Small intestine (tissue), 7 donors: ENCODE measurements at regions not wholly inside any gene's neighbourhood (a gene's known extent, or its start where the extent isn't known, plus 50 kb on each side); places are given as distances from the start of the nearest gene placed in this dataset.

Experiments
- DNase-seq, 2 donors: peaks; one replicate each; pipeline versions ENCODE4 v3.0.0 to v3.0.0-alpha.2; 2013
- FAIRE-seq: peaks from 2 replicates; lab custom pipeline; 2012; peaks lifted over from hg19 to GRCh38; lab: Jason Lieb, UNC
- H3K27ac ChIP-seq, 3 donors: one replicate each; pipeline ENCODE4 v1.5.1; 2013; ENCODE audit warnings: low read length in 2 of 3, mild to moderate bottlenecking in 2 of 3, control low read depth in 1 of 3, inconsistent platforms in 1 of 3, low read depth in 1 of 3, moderate library complexity in 1 of 3
- H3K27me3 ChIP-seq, 3 donors: one replicate each; pipeline ENCODE4 v1.6.1; 2013; ENCODE audit warnings: low read length in 3 of 3, inconsistent platforms in 1 of 3; ENCODE audit not compliant: control insufficient read depth in 3 of 3, insufficient read depth in 3 of 3
- H3K36me3 ChIP-seq, 3 donors: one replicate each; pipeline ENCODE4 v1.6.1; 2013; ENCODE audit warnings: low read length in 3 of 3, inconsistent platforms in 1 of 3, low read depth in 1 of 3, mild to moderate bottlenecking in 1 of 3, moderate library complexity in 1 of 3; ENCODE audit not compliant: control insufficient read depth in 3 of 3, insufficient read depth in 2 of 3
- H3K4me1 ChIP-seq, 3 donors: one replicate each; pipeline ENCODE4 v1.6.1; 2013; ENCODE audit warnings: low read length in 2 of 3, inconsistent platforms in 1 of 3, low read depth in 1 of 3, mild to moderate bottlenecking in 1 of 3, moderate library complexity in 1 of 3; ENCODE audit not compliant: control insufficient read depth in 3 of 3, insufficient read depth in 2 of 3
- H3K4me3 ChIP-seq, 3 donors: one replicate each; pipeline ENCODE4 v1.5.1; 2013; ENCODE audit warnings: low read length in 3 of 3, control low read depth in 1 of 3, inconsistent platforms in 1 of 3, low read depth in 1 of 3, mild to moderate bottlenecking in 1 of 3, moderate library complexity in 1 of 3
- H3K9me3 ChIP-seq, 2 donors: one replicate each; pipeline ENCODE4 v1.6.1; 2013; ENCODE audit warnings: low read depth in 1 of 2, low read length in 1 of 2; ENCODE audit not compliant: control insufficient read depth in 2 of 2, insufficient read depth in 1 of 2
- WGBS, 3 donors: extraction: QIAGEN DNeasy Blood & Tissue Kit; methylation state at CpG; one replicate each; pipeline ENCODE4 v1.1.7; 2013; 5-methylcytosine and 5-hydroxymethylcytosine counted together
- donor health status: healthy with polysubstance abuse.
- donor health status: control.
- donor health status: control.
- donor health status: Bipolar disorder and iron deficiency.
- donor health status: healthy.

- DNase-seq (no peak), FAIRE-seq (no peak)
- Histone ChIP-seq H3K9me3 (peaks cover 0 to 7% of the 10 kb centered on the region in 2 donors), H3K27ac (no peak overlapping the region), H3K27me3 (no peaks in the 10 kb centered on the region), H3K4me3 (no peak overlapping the region), H3K4me1 (peaks cover 0 to 18% (median 0%) of the 10 kb centered on the region in 3 donors), H3K36me3 (no peaks in the 10 kb centered on the region)
- 81 to 96% (median 85%) methylated on average over 2 of the region's 2 CpGs for WGBS, 3 donors
Observed at GRCh38 chr6:56396435-56396834, 149.1 kb upstream of the COL21A1 start.

GRCh38 chr6:56393615-56394612 lies 146.5 kb upstream of the COL21A1 start:
- no peak overlapping the region for H3K27ac ChIP-seq
- H3K4me3 ChIP-seq: no peak overlapping the region
- peak in 1 of 2 donors; percentile 32 for DNase-seq
- H3K36me3 ChIP-seq: no peaks in the 10 kb centered on the region
- H3K9me3 ChIP-seq: peaks cover 0 to 7% of the 10 kb centered on the region in 2 donors
- 91 to 92% (median 92%) methylated on average over 13 of the region's 13 CpGs for WGBS, 3 donors
- peaks cover 0 to 5% (median 0%) of the 10 kb centered on the region in 3 donors for H3K4me1 ChIP-seq
- FAIRE-seq: no peak
- H3K27me3 ChIP-seq: no peaks in the 10 kb centered on the region

- H3K9me3 ChIP-seq: no peaks in the 10 kb centered on the region
- peaks cover 2 to 19% (median 3%) of the 10 kb centered on the region in 3 donors for H3K4me1 ChIP-seq
- H3K36me3 ChIP-seq: no peaks in the 10 kb centered on the region
- H3K27ac ChIP-seq: peak overlapping the region in 1 of 3 donors; percentile 82
- FAIRE-seq (no peak), DNase-seq (no peak)
- no peaks in the 10 kb centered on the region for H3K27me3 ChIP-seq
- no peak overlapping the region for H3K4me3 ChIP-seq
Observed at GRCh38 chr6:56388415-56388755, 141.0 kb upstream of the COL21A1 start.

- H3K27ac ChIP-seq: peak overlapping the region in 2 of 3 donors; percentile 21 to 82
- DNase-seq (peak; percentile 84 to 87), FAIRE-seq (no peak)
- H3K27me3 ChIP-seq: no peaks in the 10 kb centered on the region
- no peak overlapping the region for H3K4me3 ChIP-seq
- H3K4me1 ChIP-seq: peaks cover 2 to 19% (median 3%) of the 10 kb centered on the region in 3 donors
- H3K9me3 ChIP-seq: no peaks in the 10 kb centered on the region
- no peaks in the 10 kb centered on the region for H3K36me3 ChIP-seq
- WGBS, 3 donors: 42 to 75% (median 54%) methylated on average over 2 of the region's 2 CpGs
Observed at GRCh38 chr6:56387621-56388414, 140.4 kb upstream of the COL21A1 start.

DNA sequence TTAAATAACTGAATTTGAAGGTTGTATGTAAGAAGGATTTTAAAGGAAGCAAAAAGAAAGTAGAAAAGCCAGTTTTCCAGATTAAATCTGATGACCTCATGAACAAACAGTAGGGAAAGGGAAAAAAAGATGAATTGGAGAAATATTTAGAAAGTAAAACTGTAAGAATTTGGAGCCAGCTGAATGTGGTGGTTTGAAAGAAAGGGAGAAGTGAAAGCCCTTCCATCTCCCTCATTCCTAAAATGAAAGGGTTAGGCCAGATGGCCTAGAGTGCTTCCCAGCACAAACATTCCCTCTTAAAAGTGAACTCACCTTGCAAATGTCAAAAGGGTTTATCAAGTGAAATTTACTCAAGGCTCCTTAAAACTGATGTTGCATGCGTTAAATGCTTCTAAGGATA lies 139.3 kb upstream of the COL21A1 start:
- no peaks in the 10 kb centered on the region for H3K27me3 ChIP-seq
- 89 to 93% (median 93%) methylated on average over 1 of the region's 1 CpG for WGBS, 3 donors
- FAIRE-seq: no peak
- no peaks in the 10 kb centered on the region for H3K36me3 ChIP-seq
- H3K27ac ChIP-seq: peak overlapping the region in 1 of 3 donors; percentile 29
- H3K4me3 ChIP-seq: no peak overlapping the region
- peaks cover 2 to 19% (median 3%) of the 10 kb centered on the region in 3 donors for H3K4me1 ChIP-seq
- H3K9me3 ChIP-seq: no peaks in the 10 kb centered on the region
- no peak for DNase-seq

DNA sequence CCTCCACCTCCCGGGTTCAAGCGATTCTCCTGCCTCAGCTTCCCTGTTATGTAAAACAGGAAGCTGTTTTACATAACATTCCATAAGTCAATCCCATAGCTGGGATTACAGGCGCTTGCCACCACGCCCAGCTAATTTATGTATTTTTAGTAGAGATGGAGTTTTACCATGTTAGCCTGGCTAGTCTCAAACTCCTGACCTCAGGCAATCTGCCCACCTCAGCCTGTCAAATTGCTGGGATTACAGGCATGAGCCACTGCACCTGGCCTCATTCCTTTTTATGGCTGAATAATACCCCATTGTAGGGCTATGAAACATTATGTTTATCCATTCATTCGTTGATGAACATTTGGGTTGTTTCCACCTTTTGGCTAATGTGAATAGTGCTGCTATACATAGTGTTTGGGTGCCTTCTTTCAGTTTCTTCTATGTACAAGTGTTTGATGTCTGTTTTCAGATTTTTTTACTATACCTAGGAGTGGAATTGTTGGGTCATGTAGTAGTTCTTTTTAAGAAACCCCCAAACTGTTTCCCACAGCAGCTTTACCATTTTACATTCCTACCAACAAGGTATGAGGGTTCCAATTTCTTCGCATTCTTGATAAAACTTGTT lies 138.7 kb upstream of the COL21A1 start:
- FAIRE-seq (no peak), DNase-seq (no peak)
- H3K4me1 ChIP-seq: peaks cover 2 to 19% (median 3%) of the 10 kb centered on the region in 3 donors
- no peaks in the 10 kb centered on the region for H3K9me3 ChIP-seq
- 80 to 84% (median 83%) methylated on average over 6 of the region's 6 CpGs for WGBS, 3 donors
- H3K27me3 ChIP-seq: no peaks in the 10 kb centered on the region
- H3K36me3 ChIP-seq: no peaks in the 10 kb centered on the region
- H3K4me3 ChIP-seq: no peak overlapping the region
- no peak overlapping the region for H3K27ac ChIP-seq

DNA sequence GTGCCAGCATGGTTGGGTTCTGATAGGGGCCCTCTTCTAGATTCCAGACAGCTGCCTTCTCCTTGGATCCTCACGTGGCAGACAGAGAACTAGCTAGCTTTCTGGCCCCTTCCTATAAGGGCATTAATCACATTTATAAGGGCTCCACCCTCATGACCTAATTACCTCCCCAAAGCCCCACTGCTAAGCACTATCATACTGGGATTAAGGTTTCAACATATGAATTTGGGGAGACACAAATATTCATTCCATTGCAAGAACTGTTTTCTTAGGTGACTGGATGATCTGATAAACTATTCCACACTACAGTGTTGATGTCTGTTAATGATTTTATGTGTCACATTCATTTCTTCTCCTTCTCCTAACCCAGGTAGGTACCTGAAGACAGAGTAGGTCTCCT lies 135.8 kb upstream of the COL21A1 start:
- Histone ChIP-seq H3K27me3 (no peaks in the 10 kb centered on the region), H3K27ac (no peak overlapping the region), H3K9me3 (no peaks in the 10 kb centered on the region), H3K4me3 (no peak overlapping the region), H3K4me1 (peaks cover 2 to 14% (median 3%) of the 10 kb centered on the region in 3 donors), H3K36me3 (no peaks in the 10 kb centered on the region)
- DNase-seq: no peak
- 47 to 60% (median 55%) methylated on average over 1 of the region's 1 CpG for WGBS, 3 donors
- no peak for FAIRE-seq

DNA sequence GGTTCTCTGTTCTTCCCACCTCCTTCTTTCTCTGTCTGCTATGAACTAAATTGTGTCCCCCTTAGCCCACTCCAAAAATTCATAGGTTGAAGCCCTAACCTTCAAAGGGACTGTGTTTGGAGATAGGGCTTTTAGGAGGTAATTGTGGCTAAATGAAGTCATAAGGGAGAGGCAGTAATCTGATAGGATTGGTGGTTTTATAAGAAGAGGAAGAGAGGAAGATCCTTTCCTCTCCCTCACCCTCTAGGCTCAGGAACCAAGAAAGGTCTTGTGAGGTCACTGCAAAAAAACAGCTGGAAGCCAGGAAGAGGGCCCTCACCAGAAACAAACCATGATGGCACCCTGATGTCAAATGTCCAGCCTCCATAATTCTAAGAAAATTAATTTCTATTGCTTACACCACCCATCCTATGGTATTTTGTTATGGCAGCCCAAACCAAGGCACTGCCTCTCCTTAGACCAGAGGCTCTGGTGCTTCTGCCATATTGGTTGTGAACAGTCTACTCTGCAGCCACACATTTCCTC lies 135.1 kb upstream of the COL21A1 start:
- Histone ChIP-seq H3K9me3 (no peaks in the 10 kb centered on the region), H3K4me3 (no peak overlapping the region), H3K36me3 (no peaks in the 10 kb centered on the region), H3K27ac (no peak overlapping the region), H3K4me1 (peaks cover 0 to 8% (median 2%) of the 10 kb centered on the region in 3 donors), H3K27me3 (no peaks in the 10 kb centered on the region)
- DNase-seq (no peak), FAIRE-seq (no peak)
